ENCODE measurements at regions not wholly inside any gene's neighbourhood (a gene's known extent, or its start where the extent isn't known, plus 50 kb on each side); places are given as distances from the start of the nearest gene placed in this dataset.

- Histone ChIP-seq H3K4me1 (ENCODE audit: control insufficient read depth, insufficient read depth, low read length, unreplicated experiment) (no peaks in the 10 kb centered on the region), H3K27me3 (ENCODE audit: insufficient read depth, low read length) (no peaks in the 10 kb centered on the region), H2AFZ (ENCODE audit: low read length, unreplicated experiment) (no peak overlapping the region), H3K4me3 (ENCODE audit: low read depth, low read length) (no peak overlapping the region), H3K27ac (ENCODE audit: low read depth, low read length) (no peak overlapping the region), H3K79me2 (ENCODE audit: control insufficient read depth, insufficient read depth, low read length, unreplicated experiment) (no peaks in the 10 kb centered on the region), H3K36me3 (ENCODE audit: insufficient read depth, low read length) (no peaks in the 10 kb centered on the region)
Measured at GRCh38 chr18:68566991-68567390, 147.9 kb downstream of the TMX3 start.

DNA sequence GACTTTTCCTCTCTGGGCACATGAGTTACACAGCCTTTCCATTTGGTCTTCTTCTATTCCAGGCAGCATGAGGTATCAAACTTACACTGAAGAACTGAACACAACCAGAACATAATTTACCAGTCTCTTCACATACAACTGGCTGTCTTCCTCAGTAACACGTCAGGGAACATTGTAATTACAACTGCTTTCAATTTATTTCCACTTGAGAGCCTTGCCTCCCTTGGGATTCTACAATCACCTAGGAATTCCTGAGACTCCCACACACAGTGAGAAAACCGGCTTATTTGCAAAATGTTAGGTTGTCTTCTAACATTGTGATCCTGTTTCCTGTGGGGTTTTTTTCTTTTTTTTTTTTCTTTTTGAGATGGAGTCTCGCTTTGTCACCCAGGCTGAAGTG, 149.9 kb downstream of the TMX3 start:
- Histone ChIP-seq H3K4me3 (ENCODE audit: low read depth, low read length) (no peak overlapping the region), H3K4me1 (ENCODE audit: control insufficient read depth, insufficient read depth, low read length, unreplicated experiment) (no peaks in the 10 kb centered on the region), H3K27me3 (ENCODE audit: insufficient read depth, low read length) (no peaks in the 10 kb centered on the region), H3K27ac (ENCODE audit: low read depth, low read length) (no peak overlapping the region), H2AFZ (ENCODE audit: low read length, unreplicated experiment) (no peak overlapping the region), H3K79me2 (ENCODE audit: control insufficient read depth, insufficient read depth, low read length, unreplicated experiment) (no peaks in the 10 kb centered on the region), H3K36me3 (ENCODE audit: insufficient read depth, low read length) (no peaks in the 10 kb centered on the region)

DNA sequence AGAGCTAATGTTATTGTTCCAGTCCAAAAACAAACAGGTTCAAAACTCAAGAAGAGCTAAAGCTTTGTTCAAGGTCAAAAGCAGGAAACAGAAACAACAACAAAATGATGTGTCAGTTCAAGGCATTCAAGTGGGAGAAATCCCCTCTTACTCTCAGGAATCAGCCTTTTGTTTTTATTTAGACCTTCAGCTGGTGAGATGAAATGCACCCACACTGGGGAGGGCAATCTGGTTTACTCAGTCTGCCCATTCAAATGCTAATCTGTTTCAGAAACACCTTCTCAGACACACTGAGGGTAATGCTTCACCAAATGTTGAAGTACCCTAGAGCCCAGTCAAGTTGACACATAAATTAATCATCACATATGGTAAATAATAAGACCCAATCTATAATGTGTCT, 150.6 kb downstream of the TMX3 start:
- Histone ChIP-seq H3K4me3 (ENCODE audit: low read depth, low read length) (no peak overlapping the region), H3K36me3 (ENCODE audit: insufficient read depth, low read length) (no peaks in the 10 kb centered on the region), H3K27ac (ENCODE audit: low read depth, low read length) (no peak overlapping the region), H2AFZ (ENCODE audit: low read length, unreplicated experiment) (no peak overlapping the region), H3K27me3 (ENCODE audit: insufficient read depth, low read length) (no peaks in the 10 kb centered on the region), H3K79me2 (ENCODE audit: control insufficient read depth, insufficient read depth, low read length, unreplicated experiment) (no peaks in the 10 kb centered on the region), H3K4me1 (ENCODE audit: control insufficient read depth, insufficient read depth, low read length, unreplicated experiment) (no peaks in the 10 kb centered on the region)

GRCh38 chr18:68560128-68560527, 154.8 kb downstream of the TMX3 start:
- no peaks in the 10 kb centered on the region for H3K27me3 ChIP-seq (ENCODE audit: insufficient read depth, low read length)
- no peaks in the 10 kb centered on the region for H3K79me2 ChIP-seq (ENCODE audit: control insufficient read depth, insufficient read depth, low read length, unreplicated experiment)
- H3K27ac ChIP-seq (ENCODE audit: low read depth, low read length): no peak overlapping the region
- no peak overlapping the region for H3K4me3 ChIP-seq (ENCODE audit: low read depth, low read length)
- H3K4me1 ChIP-seq (ENCODE audit: control insufficient read depth, insufficient read depth, low read length, unreplicated experiment): peaks cover 4% of the 10 kb centered on the region
- H3K36me3 ChIP-seq (ENCODE audit: insufficient read depth, low read length): no peaks in the 10 kb centered on the region
- H2AFZ ChIP-seq (ENCODE audit: low read length, unreplicated experiment): no peak overlapping the region

DNA sequence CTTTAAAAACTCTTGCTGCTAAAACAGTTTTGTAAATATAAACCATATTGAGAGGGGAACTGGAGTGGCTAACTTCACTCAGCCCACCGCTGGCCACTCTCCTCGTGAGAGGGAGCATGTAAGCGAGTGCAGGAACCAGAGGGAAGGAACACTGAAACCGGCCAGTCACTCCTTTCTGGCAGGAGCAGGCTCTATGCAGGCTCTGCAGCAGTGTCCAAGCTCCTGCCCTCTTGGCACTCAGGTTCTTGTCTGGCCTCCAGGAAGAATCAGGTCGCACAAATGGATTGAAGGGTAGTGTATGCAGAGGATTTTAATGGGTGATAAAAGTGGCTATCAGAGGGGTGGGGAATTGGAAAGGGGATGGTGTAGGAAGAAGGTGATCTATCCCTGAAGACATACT, 157.7 kb downstream of the TMX3 start:
- H3K4me3 ChIP-seq (ENCODE audit: low read depth, low read length): no peak overlapping the region
- H3K79me2 ChIP-seq (ENCODE audit: control insufficient read depth, insufficient read depth, low read length, unreplicated experiment): no peaks in the 10 kb centered on the region
- no peaks in the 10 kb centered on the region for H3K36me3 ChIP-seq (ENCODE audit: insufficient read depth, low read length)
- no peak overlapping the region for H3K27ac ChIP-seq (ENCODE audit: low read depth, low read length)
- no peaks in the 10 kb centered on the region for H3K27me3 ChIP-seq (ENCODE audit: insufficient read depth, low read length)
- H2AFZ ChIP-seq (ENCODE audit: low read length, unreplicated experiment): no peak overlapping the region
- peaks cover 9% of the 10 kb centered on the region for H3K4me1 ChIP-seq (ENCODE audit: control insufficient read depth, insufficient read depth, low read length, unreplicated experiment)

DNA sequence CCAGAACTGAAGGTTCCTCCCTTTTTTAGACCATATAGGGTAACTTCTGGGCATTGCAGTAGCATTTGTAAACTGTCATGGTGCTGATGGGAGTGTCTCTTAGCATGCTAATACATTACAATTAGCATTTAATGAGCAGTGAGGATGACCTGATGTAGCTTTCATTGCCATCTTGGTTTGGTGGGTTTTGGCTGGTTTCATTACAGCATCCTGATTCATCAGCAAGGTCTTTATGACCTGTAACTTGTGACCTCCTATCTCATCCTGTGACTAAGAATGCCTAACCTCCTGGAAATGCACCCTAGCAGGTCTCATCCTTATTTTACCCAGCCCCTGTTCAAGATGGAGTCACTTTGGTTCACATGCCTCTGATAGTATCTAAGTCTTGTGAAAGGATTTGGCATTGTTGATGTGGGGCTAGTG, 159.0 kb downstream of the TMX3 start:
- Histone ChIP-seq H3K27ac (ENCODE audit: low read depth, low read length) (no peak overlapping the region), H3K4me3 (ENCODE audit: low read depth, low read length) (no peak overlapping the region), H3K79me2 (ENCODE audit: control insufficient read depth, insufficient read depth, low read length, unreplicated experiment) (no peaks in the 10 kb centered on the region), H3K4me1 (ENCODE audit: control insufficient read depth, insufficient read depth, low read length, unreplicated experiment) (peaks cover 9% of the 10 kb centered on the region), H2AFZ (ENCODE audit: low read length, unreplicated experiment) (peak overlapping the region; percentile 1), H3K36me3 (ENCODE audit: insufficient read depth, low read length) (no peaks in the 10 kb centered on the region), H3K27me3 (ENCODE audit: insufficient read depth, low read length) (no peaks in the 10 kb centered on the region)

- Histone ChIP-seq H3K79me2 (ENCODE audit: control insufficient read depth, insufficient read depth, low read length, unreplicated experiment) (no peaks in the 10 kb centered on the region), H3K36me3 (ENCODE audit: insufficient read depth, low read length) (no peaks in the 10 kb centered on the region), H3K27ac (ENCODE audit: low read depth, low read length) (peak overlapping the region; percentile 28; the same call in 1 of the 2 replicates), H2AFZ (ENCODE audit: low read length, unreplicated experiment) (no peak overlapping the region), H3K27me3 (ENCODE audit: insufficient read depth, low read length) (no peaks in the 10 kb centered on the region), H3K4me3 (ENCODE audit: low read depth, low read length) (no peak overlapping the region), H3K4me1 (ENCODE audit: control insufficient read depth, insufficient read depth, low read length, unreplicated experiment) (peaks cover 12% of the 10 kb centered on the region)
Measured at GRCh38 chr18:68548904-68549870, 165.7 kb downstream of the TMX3 start.

DNA sequence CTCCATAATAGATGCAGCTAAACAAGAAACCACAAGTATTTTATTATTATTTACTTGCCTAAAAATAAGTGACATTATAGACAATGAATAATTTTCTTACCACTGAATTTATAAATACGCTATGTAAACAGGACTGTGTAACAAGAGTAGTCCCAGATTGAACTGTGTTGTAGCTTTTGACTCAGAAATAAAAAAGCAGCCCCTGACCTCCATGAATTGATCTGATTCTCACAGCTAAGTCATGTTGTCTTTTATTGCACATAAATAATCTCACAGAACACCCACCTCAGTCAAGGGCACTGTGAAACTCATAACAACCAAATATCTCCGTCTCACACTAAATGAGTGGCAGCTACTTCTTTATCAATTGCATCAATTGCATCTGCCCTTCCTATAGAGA, 171.6 kb downstream of the TMX3 start:
- H3K4me3 ChIP-seq (ENCODE audit: low read depth, low read length): no peak overlapping the region

DNA sequence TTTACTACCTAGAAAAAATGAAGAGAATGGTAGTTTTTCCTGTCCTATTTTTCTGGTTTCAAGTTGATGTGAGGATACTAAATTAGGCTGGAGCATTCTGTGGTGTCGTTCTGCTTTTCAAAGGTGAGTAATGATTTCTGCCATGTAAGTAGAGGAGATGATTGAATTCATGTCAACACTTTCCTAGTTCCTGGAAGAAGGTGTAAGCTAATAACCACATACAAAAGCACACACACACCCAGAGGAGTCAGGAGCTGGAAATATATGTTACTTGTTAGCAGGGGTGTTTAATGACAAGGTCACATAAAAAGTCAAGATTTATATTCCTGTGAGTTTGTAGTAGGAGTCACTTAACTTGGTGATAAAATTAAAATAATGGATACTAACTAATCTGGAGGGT, 172.1 kb downstream of the TMX3 start:
- H3K36me3 ChIP-seq (ENCODE audit: insufficient read depth, low read length): no peaks in the 10 kb centered on the region
- H3K79me2 ChIP-seq (ENCODE audit: control insufficient read depth, insufficient read depth, low read length, unreplicated experiment): no peaks in the 10 kb centered on the region
- no peak overlapping the region for H2AFZ ChIP-seq (ENCODE audit: low read length, unreplicated experiment)
- H3K4me3 ChIP-seq (ENCODE audit: low read depth, low read length): no peak overlapping the region
- no peaks in the 10 kb centered on the region for H3K4me1 ChIP-seq (ENCODE audit: control insufficient read depth, insufficient read depth, low read length, unreplicated experiment)
- no peak overlapping the region for H3K27ac ChIP-seq (ENCODE audit: low read depth, low read length)
- no peaks in the 10 kb centered on the region for H3K27me3 ChIP-seq (ENCODE audit: insufficient read depth, low read length)

More for the DNA sequence above, 171.6 kb downstream of the TMX3 start:
- Histone ChIP-seq H3K27ac (ENCODE audit: low read depth, low read length) (no peak overlapping the region), H3K4me1 (ENCODE audit: control insufficient read depth, insufficient read depth, low read length, unreplicated experiment) (no peaks in the 10 kb centered on the region), H3K27me3 (ENCODE audit: insufficient read depth, low read length) (no peaks in the 10 kb centered on the region), H3K79me2 (ENCODE audit: control insufficient read depth, insufficient read depth, low read length, unreplicated experiment) (no peaks in the 10 kb centered on the region), H3K36me3 (ENCODE audit: insufficient read depth, low read length) (no peaks in the 10 kb centered on the region), H2AFZ (ENCODE audit: low read length, unreplicated experiment) (no peak overlapping the region)

GRCh38 chr18:68533641-68534040, 181.3 kb downstream of the TMX3 start:
- peaks cover 4% of the 10 kb centered on the region for H3K4me1 ChIP-seq (ENCODE audit: control insufficient read depth, insufficient read depth, low read length, unreplicated experiment)
- H3K27me3 ChIP-seq (ENCODE audit: insufficient read depth, low read length): no peaks in the 10 kb centered on the region
- 0 out of 2 replicates have a peak overlapping the region, but pooled peaks have one; percentile 18 for H3K4me3 ChIP-seq (ENCODE audit: low read depth, low read length)
- no peaks in the 10 kb centered on the region for H3K79me2 ChIP-seq (ENCODE audit: control insufficient read depth, insufficient read depth, low read length, unreplicated experiment)
- no peaks in the 10 kb centered on the region for H3K36me3 ChIP-seq (ENCODE audit: insufficient read depth, low read length)
- no peak overlapping the region for H3K27ac ChIP-seq (ENCODE audit: low read depth, low read length)
- no peak overlapping the region for H2AFZ ChIP-seq (ENCODE audit: low read length, unreplicated experiment)

- Histone ChIP-seq H3K4me1 (ENCODE audit: control insufficient read depth, insufficient read depth, low read length, unreplicated experiment) (peaks cover 4% of the 10 kb centered on the region), H3K27ac (ENCODE audit: low read depth, low read length) (no peak overlapping the region), H3K79me2 (ENCODE audit: control insufficient read depth, insufficient read depth, low read length, unreplicated experiment) (no peaks in the 10 kb centered on the region), H2AFZ (ENCODE audit: low read length, unreplicated experiment) (no peak overlapping the region), H3K27me3 (ENCODE audit: insufficient read depth, low read length) (no peaks in the 10 kb centered on the region), H3K4me3 (ENCODE audit: low read depth, low read length) (no peak overlapping the region), H3K36me3 (ENCODE audit: insufficient read depth, low read length) (no peaks in the 10 kb centered on the region)
Measured at GRCh38 chr18:68532328-68532885, 182.5 kb downstream of the TMX3 start.
